ENCODE measurements at regions not wholly inside any gene's neighbourhood (a gene's known extent, or its start where the extent isn't known, plus 50 kb on each side); places are given as distances from the start of the nearest gene placed in this dataset.

DNA sequence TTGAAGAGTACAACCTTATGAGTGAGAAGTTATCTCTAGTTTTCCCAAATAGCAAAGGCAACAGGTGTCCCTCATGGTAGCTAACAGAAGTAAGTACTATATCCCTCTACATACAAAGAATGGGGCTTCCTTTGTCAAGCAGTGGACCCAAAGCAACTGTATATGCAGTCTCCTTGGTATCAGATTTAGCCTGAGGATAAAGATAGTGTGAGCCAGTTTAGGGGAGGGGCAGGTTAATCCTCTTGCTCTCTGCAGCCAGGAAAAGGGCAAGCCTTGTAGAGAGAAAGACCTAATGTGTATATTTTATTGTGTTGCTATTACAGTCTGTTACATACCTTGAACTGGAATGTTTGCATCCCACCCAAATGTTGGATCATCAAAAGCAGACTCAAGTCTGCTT lies 117.9 kb upstream of the COL8A1 start:
- no peak overlapping the region for H3K27ac ChIP-seq (ENCODE audit: low read depth, low read length)
- no peaks in the 10 kb centered on the region for H3K9me3 ChIP-seq (ENCODE audit: low read length)
- no peaks in the 10 kb centered on the region for H3K36me3 ChIP-seq (ENCODE audit: insufficient read depth, low read length)
- no peaks in the 10 kb centered on the region for H3K27me3 ChIP-seq (ENCODE audit: control insufficient read depth in 1 of 2, insufficient read depth in 2 of 2, low read length in 2 of 2)
- H3K4me1 ChIP-seq (ENCODE audit: insufficient read depth, low read length) = no peaks in the 10 kb centered on the region
- no peak overlapping the region for H3K9ac ChIP-seq (ENCODE audit: low read length)
- no peak overlapping the region for H3K4me3 ChIP-seq (ENCODE audit: low read depth in 1 of 2, low read length in 2 of 2)

DNA sequence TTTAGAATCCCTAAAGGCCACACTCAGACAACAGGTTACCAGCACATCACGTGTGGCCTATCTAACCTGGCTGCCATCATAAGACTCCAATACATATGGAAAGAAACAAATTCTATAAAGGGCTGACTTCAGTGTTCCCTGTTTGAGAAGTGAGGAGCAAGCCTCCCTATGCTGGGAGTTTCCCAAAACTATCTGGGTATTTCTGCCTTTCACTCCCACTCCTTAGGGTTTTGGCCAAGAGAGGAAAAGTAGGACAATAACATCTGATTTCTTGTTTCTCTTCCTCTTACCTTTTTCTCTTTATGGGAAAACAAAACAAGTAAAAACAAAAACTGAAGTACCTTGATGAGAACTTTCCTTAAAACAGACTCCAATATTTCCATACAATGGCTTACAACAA lies 121.5 kb upstream of the COL8A1 start:
- Histone ChIP-seq H3K36me3 (ENCODE audit: insufficient read depth, low read length) (no peaks in the 10 kb centered on the region), H3K9me3 (ENCODE audit: low read length) (no peaks in the 10 kb centered on the region), H3K27ac (ENCODE audit: low read depth, low read length) (no peak overlapping the region), H3K4me3 (ENCODE audit: low read depth in 1 of 2, low read length in 2 of 2) (no peak overlapping the region), H3K4me1 (ENCODE audit: insufficient read depth, low read length) (no peaks in the 10 kb centered on the region), H3K27me3 (ENCODE audit: control insufficient read depth in 1 of 2, insufficient read depth in 2 of 2, low read length in 2 of 2) (no peaks in the 10 kb centered on the region), H3K9ac (ENCODE audit: low read length) (no peak overlapping the region)

GRCh38 chr3:99515891-99516290 lies 122.5 kb upstream of the COL8A1 start:
- no peaks in the 10 kb centered on the region for H3K4me1 ChIP-seq (ENCODE audit: insufficient read depth, low read length)

GRCh38 chr3:99509224-99509623 lies 129.2 kb upstream of the COL8A1 start:
- Histone ChIP-seq H3K4me3 (ENCODE audit: low read depth in 1 of 2, low read length in 2 of 2) (no peak overlapping the region), H3K27me3 (ENCODE audit: control insufficient read depth in 1 of 2, insufficient read depth in 2 of 2, low read length in 2 of 2) (no peaks in the 10 kb centered on the region), H3K9me3 (ENCODE audit: low read length) (no peaks in the 10 kb centered on the region), H3K36me3 (ENCODE audit: insufficient read depth, low read length) (no peaks in the 10 kb centered on the region), H3K4me1 (ENCODE audit: insufficient read depth, low read length) (peaks cover 4% of the 10 kb centered on the region), H3K9ac (ENCODE audit: low read length) (no peak overlapping the region), H3K27ac (ENCODE audit: low read depth, low read length) (no peak overlapping the region)

More at GRCh38 chr3:99515891-99516290, 122.5 kb upstream of the COL8A1 start:
- Histone ChIP-seq H3K4me3 (ENCODE audit: low read depth in 1 of 2, low read length in 2 of 2) (no peak overlapping the region), H3K9ac (ENCODE audit: low read length) (no peak overlapping the region), H3K27ac (ENCODE audit: low read depth, low read length) (no peak overlapping the region), H3K36me3 (ENCODE audit: insufficient read depth, low read length) (no peaks in the 10 kb centered on the region), H3K27me3 (ENCODE audit: control insufficient read depth in 1 of 2, insufficient read depth in 2 of 2, low read length in 2 of 2) (no peaks in the 10 kb centered on the region), H3K9me3 (ENCODE audit: low read length) (no peaks in the 10 kb centered on the region)

DNA sequence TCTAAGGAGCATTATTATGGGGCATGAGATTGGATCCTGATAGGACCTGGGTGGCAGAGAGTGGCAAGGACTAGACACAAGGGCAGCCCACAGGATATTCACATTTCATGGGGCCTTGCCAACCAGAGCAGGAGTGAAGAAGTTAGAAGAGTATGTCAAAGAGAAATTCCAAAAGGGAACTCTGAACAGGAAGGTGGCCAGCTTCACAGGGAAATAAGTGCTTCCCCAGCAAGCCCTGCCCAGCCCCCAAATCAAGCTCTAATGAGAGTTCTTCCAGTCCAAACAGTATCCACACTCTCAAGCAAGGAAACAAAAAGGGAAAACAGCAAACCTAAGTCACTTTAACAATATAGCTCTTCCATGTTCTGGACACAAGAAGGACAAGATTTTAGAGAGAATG lies 130.2 kb upstream of the COL8A1 start:
- Histone ChIP-seq H3K27me3 (ENCODE audit: control insufficient read depth in 1 of 2, insufficient read depth in 2 of 2, low read length in 2 of 2) (no peaks in the 10 kb centered on the region), H3K9me3 (ENCODE audit: low read length) (no peaks in the 10 kb centered on the region), H3K4me3 (ENCODE audit: low read depth in 1 of 2, low read length in 2 of 2) (no peak overlapping the region), H3K9ac (ENCODE audit: low read length) (no peak overlapping the region), H3K27ac (ENCODE audit: low read depth, low read length) (no peak overlapping the region), H3K36me3 (ENCODE audit: insufficient read depth, low read length) (no peaks in the 10 kb centered on the region), H3K4me1 (ENCODE audit: insufficient read depth, low read length) (peaks cover 15% of the 10 kb centered on the region)

- Histone ChIP-seq H3K9me3 (ENCODE audit: low read length) (no peaks in the 10 kb centered on the region), H3K27me3 (ENCODE audit: control insufficient read depth in 1 of 2, insufficient read depth in 2 of 2, low read length in 2 of 2) (no peaks in the 10 kb centered on the region), H3K4me1 (ENCODE audit: insufficient read depth, low read length) (peaks cover 19% of the 10 kb centered on the region), H3K4me3 (ENCODE audit: low read depth in 1 of 2, low read length in 2 of 2) (no peak overlapping the region), H3K9ac (ENCODE audit: low read length) (no peak overlapping the region), H3K27ac (ENCODE audit: low read depth, low read length) (no peak overlapping the region), H3K36me3 (ENCODE audit: insufficient read depth, low read length) (no peaks in the 10 kb centered on the region)
These were observed 132.6 kb upstream of the COL8A1 start for GRCh38 chr3:99505646-99506269.

- H3K9me3 ChIP-seq (ENCODE audit: low read length) = no peaks in the 10 kb centered on the region
- H3K9ac ChIP-seq (ENCODE audit: low read length) = no peak overlapping the region
- H3K4me1 ChIP-seq (ENCODE audit: insufficient read depth, low read length) = peaks cover 19% of the 10 kb centered on the region
- no peaks in the 10 kb centered on the region for H3K36me3 ChIP-seq (ENCODE audit: insufficient read depth, low read length)
- H3K27me3 ChIP-seq (ENCODE audit: control insufficient read depth in 1 of 2, insufficient read depth in 2 of 2, low read length in 2 of 2) = no peaks in the 10 kb centered on the region
- H3K27ac ChIP-seq (ENCODE audit: low read depth, low read length) = no peak overlapping the region
- no peak overlapping the region for H3K4me3 ChIP-seq (ENCODE audit: low read depth in 1 of 2, low read length in 2 of 2)
These were observed 133.2 kb upstream of the COL8A1 start for GRCh38 chr3:99505200-99505599.

- no peak overlapping the region for H3K4me3 ChIP-seq (ENCODE audit: low read depth in 1 of 2, low read length in 2 of 2)
- no peaks in the 10 kb centered on the region for H3K27me3 ChIP-seq (ENCODE audit: control insufficient read depth in 1 of 2, insufficient read depth in 2 of 2, low read length in 2 of 2)
- H3K9ac ChIP-seq (ENCODE audit: low read length) = no peak overlapping the region
- H3K4me1 ChIP-seq (ENCODE audit: insufficient read depth, low read length) = peaks cover 19% of the 10 kb centered on the region
- no peaks in the 10 kb centered on the region for H3K9me3 ChIP-seq (ENCODE audit: low read length)
- H3K27ac ChIP-seq (ENCODE audit: low read depth, low read length) = no peak overlapping the region
- no peaks in the 10 kb centered on the region for H3K36me3 ChIP-seq (ENCODE audit: insufficient read depth, low read length)
These were observed 134.1 kb upstream of the COL8A1 start for GRCh38 chr3:99504258-99504657.

- H3K27ac ChIP-seq (ENCODE audit: low read depth, low read length) = no peak overlapping the region
These were observed 135.0 kb upstream of the COL8A1 start for GRCh38 chr3:99503350-99503749.

GRCh38 chr3:99502871-99503270 lies 135.5 kb upstream of the COL8A1 start:
- peaks cover 19% of the 10 kb centered on the region for H3K4me1 ChIP-seq (ENCODE audit: insufficient read depth, low read length)
- no peaks in the 10 kb centered on the region for H3K27me3 ChIP-seq (ENCODE audit: control insufficient read depth in 1 of 2, insufficient read depth in 2 of 2, low read length in 2 of 2)
- no peak overlapping the region for H3K27ac ChIP-seq (ENCODE audit: low read depth, low read length)
- no peaks in the 10 kb centered on the region for H3K9me3 ChIP-seq (ENCODE audit: low read length)
- H3K9ac ChIP-seq (ENCODE audit: low read length) = no peak overlapping the region
- no peaks in the 10 kb centered on the region for H3K36me3 ChIP-seq (ENCODE audit: insufficient read depth, low read length)
- H3K4me3 ChIP-seq (ENCODE audit: low read depth in 1 of 2, low read length in 2 of 2) = no peak overlapping the region

More at GRCh38 chr3:99503350-99503749, 135.0 kb upstream of the COL8A1 start:
- no peaks in the 10 kb centered on the region for H3K9me3 ChIP-seq (ENCODE audit: low read length)
- peaks cover 19% of the 10 kb centered on the region for H3K4me1 ChIP-seq (ENCODE audit: insufficient read depth, low read length)
- H3K36me3 ChIP-seq (ENCODE audit: insufficient read depth, low read length) = no peaks in the 10 kb centered on the region
- H3K27me3 ChIP-seq (ENCODE audit: control insufficient read depth in 1 of 2, insufficient read depth in 2 of 2, low read length in 2 of 2) = no peaks in the 10 kb centered on the region
- H3K4me3 ChIP-seq (ENCODE audit: low read depth in 1 of 2, low read length in 2 of 2) = no peak overlapping the region
- H3K9ac ChIP-seq (ENCODE audit: low read length) = no peak overlapping the region

- Histone ChIP-seq H3K36me3 (ENCODE audit: insufficient read depth, low read length) (no peaks in the 10 kb centered on the region), H3K9me3 (ENCODE audit: low read length) (no peaks in the 10 kb centered on the region), H3K27me3 (ENCODE audit: control insufficient read depth in 1 of 2, insufficient read depth in 2 of 2, low read length in 2 of 2) (no peaks in the 10 kb centered on the region), H3K27ac (ENCODE audit: low read depth, low read length) (no peak overlapping the region), H3K4me3 (ENCODE audit: low read depth in 1 of 2, low read length in 2 of 2) (no peak overlapping the region), H3K4me1 (ENCODE audit: insufficient read depth, low read length) (peaks cover 19% of the 10 kb centered on the region), H3K9ac (ENCODE audit: low read length) (no peak overlapping the region)
These were observed 137.9 kb upstream of the COL8A1 start for GRCh38 chr3:99500485-99500884.

Measured in muscle layer of colon (tissue), 2 donors.